ENCODE measurements at regions not wholly inside any gene's neighbourhood (a gene's known extent, or its start where the extent isn't known, plus 50 kb on each side); places are given as distances from the start of the nearest gene placed in this dataset.

DNA sequence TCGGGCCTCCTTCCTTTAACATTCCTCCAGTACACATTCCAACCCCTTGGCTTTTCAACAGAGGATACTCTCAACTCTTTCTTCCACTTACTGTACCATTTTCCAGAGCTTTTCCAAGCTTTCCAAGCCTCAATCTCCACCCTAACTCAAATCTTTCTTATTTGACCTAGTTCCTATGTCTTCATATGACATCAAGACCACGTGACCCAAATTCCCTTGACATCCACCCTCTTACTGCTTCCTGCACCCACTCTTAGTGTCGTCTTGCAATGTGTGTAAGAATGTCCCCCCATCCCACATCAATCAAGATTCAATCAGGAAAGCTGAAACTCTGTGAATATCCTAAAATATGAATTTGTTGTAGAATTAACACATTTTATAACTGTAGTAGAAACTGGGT is 155.0 kb downstream of the OMA1 start:
- H3K4me3 ChIP-seq (ENCODE audit: low read depth, low read length): no peak overlapping the region
- TF ChIP-seq, protein P1, sequence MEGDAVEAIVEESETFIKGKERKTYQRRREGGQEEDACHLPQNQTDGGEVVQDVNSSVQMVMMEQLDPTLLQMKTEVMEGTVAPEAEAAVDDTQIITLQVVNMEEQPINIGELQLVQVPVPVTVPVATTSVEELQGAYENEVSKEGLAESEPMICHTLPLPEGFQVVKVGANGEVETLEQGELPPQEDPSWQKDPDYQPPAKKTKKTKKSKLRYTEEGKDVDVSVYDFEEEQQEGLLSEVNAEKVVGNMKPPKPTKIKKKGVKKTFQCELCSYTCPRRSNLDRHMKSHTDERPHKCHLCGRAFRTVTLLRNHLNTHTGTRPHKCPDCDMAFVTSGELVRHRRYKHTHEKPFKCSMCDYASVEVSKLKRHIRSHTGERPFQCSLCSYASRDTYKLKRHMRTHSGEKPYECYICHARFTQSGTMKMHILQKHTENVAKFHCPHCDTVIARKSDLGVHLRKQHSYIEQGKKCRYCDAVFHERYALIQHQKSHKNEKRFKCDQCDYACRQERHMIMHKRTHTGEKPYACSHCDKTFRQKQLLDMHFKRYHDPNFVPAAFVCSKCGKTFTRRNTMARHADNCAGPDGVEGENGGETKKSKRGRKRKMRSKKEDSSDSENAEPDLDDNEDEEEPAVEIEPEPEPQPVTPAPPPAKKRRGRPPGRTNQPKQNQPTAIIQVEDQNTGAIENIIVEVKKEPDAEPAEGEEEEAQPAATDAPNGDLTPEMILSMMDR (IDR thresholded peaks at IDR 0.05; ENCODE audit: low read depth, low read length, missing control alignments): no peak
- DNase-seq (ENCODE audit: low read depth): no peak
- in situ Hi-C loops (cut with HindIII; ENCODE audit: low sequenced_read_pairs): no loop called here

DNA sequence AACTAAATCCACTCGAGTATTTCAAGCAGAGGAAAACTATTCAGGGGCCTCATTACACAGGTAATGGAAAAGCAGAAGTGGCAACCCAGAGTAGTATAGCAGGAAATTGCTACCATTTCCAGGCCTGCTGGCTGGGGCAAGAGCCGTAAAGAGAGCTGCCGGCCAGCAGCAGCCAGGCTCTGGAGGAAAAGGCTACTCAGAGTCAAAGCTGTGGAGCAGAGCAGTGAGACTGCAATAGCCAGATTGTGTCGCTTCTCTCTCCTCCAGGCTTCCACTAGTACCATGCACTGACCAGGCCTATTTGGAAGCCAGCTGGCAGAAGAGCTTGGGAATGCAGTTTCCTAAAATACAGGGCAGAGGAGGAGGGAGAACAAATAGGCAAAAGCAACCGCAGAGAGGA is 155.5 kb downstream of the OMA1 start:
- in situ Hi-C loops (cut with HindIII; ENCODE audit: low sequenced_read_pairs): no loop called here
- no peak overlapping the region for H3K4me3 ChIP-seq (ENCODE audit: low read depth, low read length)
- DNase-seq (ENCODE audit: low read depth): no peak
- TF ChIP-seq, protein P1 (IDR thresholded peaks at IDR 0.05; ENCODE audit: low read depth, low read length, missing control alignments): no peak

DNA sequence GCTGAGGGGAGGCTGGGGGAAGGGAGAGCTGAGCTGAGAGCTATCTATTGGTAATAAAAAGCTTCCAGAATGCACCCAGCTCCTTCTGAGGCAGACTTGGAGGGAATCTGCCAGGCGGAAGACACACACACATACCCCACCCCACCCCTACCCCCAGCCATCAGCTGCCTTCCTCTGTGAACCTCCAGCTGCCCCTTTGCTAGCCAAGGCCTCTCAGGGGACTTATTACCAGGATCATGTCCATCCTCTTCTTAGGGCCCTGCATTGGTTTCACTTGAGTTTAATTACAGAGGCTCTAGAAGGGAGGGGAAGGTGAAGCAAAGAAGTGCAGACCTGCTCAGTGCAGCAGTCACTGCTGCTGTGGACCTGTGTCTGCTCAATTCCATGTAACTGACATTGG is 156.4 kb downstream of the OMA1 start:
- DNase-seq (ENCODE audit: low read depth): no peak
- no peak overlapping the region for H3K4me3 ChIP-seq (ENCODE audit: low read depth, low read length)
- TF ChIP-seq, protein P1 (IDR thresholded peaks at IDR 0.05; ENCODE audit: low read depth, low read length, missing control alignments): no peak
- in situ Hi-C loops (cut with HindIII; ENCODE audit: low sequenced_read_pairs): no loop called here

DNA sequence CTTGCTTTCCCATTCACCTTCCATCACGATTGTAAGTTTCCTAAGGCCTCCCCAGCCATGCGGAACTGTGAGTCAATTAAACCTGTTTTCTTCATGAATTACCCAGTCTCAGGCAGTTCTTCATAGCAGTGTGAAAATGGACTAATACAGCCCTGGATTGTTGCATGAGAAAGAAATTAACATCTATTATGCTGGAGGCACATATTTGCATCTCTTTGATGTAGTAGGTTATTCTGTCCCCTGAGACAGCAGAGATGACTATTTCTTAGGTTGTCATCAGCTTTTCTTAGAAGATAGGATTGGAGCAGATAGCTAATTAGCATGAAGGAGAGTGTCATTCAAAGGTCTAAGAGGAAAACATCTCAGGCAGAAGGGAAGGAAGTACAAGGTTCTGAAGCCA is 166.2 kb downstream of the OMA1 start:
- in situ Hi-C loops (cut with HindIII; ENCODE audit: low sequenced_read_pairs): no loop called here
- TF ChIP-seq, protein P1 (IDR thresholded peaks at IDR 0.05; ENCODE audit: low read depth, low read length, missing control alignments): no peak
- no peak overlapping the region for H3K4me3 ChIP-seq (ENCODE audit: low read depth, low read length)
- no peak for DNase-seq (ENCODE audit: low read depth)

DNA sequence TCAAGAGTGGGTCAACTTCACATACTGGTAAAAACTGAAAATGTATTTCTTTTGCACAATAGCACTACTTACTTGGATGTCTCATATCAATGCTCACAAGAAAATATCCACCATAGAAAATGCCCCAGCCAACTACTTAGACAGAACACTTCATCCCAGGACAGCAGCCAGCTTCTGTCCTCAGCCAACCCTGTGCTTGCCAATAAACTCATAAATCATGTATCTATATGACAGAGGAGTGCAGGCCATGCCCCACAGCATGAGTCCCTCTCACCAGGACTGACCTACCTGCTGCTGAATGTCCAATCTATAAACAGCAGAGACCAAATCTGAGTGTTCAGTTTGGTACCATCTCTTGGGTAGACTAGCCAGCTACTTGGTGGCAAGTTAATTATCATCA is 179.3 kb downstream of the OMA1 start:
- in situ Hi-C loops (cut with HindIII; ENCODE audit: low sequenced_read_pairs): no loop called here
- TF ChIP-seq, protein P1 (IDR thresholded peaks at IDR 0.05; ENCODE audit: low read depth, low read length, missing control alignments): no peak

DNA sequence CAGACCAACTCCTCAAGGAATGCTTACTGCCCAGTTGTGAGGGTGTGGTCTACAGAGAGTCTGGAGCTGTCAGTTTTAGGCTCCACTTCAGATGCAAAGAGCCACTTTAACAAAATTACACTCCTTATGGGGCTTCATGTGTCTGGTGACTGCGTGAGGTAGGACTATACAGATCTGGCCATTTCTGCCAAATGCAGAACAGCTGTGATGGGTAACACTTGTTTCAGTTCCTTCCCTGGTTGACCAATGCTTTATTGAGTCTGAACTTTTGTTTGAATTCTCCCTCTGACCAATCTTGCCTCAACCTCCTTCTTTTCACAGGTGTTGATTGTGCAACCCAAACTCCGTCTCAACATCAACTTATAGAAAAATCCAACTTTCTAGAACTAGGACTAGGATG is 181.2 kb downstream of the OMA1 start:
- no peak for DNase-seq (ENCODE audit: low read depth)
- no peak overlapping the region for H3K4me3 ChIP-seq (ENCODE audit: low read depth, low read length)
- TF ChIP-seq, protein P1 (IDR thresholded peaks at IDR 0.05; ENCODE audit: low read depth, low read length, missing control alignments): no peak
- in situ Hi-C loops (cut with HindIII; ENCODE audit: low sequenced_read_pairs): no loop called here

More for the DNA sequence above, 179.3 kb downstream of the OMA1 start:
- DNase-seq (ENCODE audit: low read depth): no peak
- no peak overlapping the region for H3K4me3 ChIP-seq (ENCODE audit: low read depth, low read length)

DNA sequence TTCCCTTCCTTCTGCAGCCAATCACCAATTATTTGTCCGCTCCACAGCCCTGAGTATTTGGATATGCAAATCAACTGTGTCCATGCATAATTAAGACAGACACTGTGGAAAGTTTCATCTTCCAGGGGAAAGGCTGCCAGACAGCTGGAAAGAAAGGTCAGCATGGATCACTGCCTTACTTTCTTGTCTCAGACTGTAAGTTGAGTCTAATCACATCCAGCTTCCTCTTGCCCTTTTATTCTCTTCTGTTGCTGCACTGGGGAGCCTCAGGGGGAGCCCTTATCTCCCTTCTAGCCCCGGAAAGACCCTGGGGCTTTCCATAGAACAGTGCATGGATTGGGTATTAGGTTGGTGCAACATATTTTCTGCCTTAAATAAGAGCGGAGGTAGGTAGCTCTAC is 182.9 kb downstream of the OMA1 start:
- TF ChIP-seq, protein P1 (IDR thresholded peaks at IDR 0.05; ENCODE audit: low read depth, low read length, missing control alignments): no peak
- in situ Hi-C loops (cut with HindIII; ENCODE audit: low sequenced_read_pairs): no loop called here
- no peak overlapping the region for H3K4me3 ChIP-seq (ENCODE audit: low read depth, low read length)
- no peak for DNase-seq (ENCODE audit: low read depth)

Data from astrocyte of the cerebellum (primary cell).